ENCODE measurements at regions not wholly inside any gene's neighbourhood (a gene's known extent, or its start where the extent isn't known, plus 50 kb on each side); places are given as distances from the start of the nearest gene placed in this dataset.

GRCh38 chr17:13813347-13814240 lies 211.9 kb upstream of the HS3ST3A1 start:
- TF ChIP-seq CEBPB (IDR thresholded peaks at IDR 0.05) (no peak), CREB1 (IDR thresholded peaks at IDR 0.05; ENCODE audit: low read depth) (no peak), TEAD4 (IDR thresholded peaks at IDR 0.05) (no peak), EP300 (IDR thresholded peaks at IDR 0.05; ENCODE audit: borderline replicate concordance) (no peak), MAX (IDR thresholded peaks at IDR 0.05) (no peak), TAF1 (IDR thresholded peaks at IDR 0.05; ENCODE audit: low read depth) (no peak), FOXM1 (IDR thresholded peaks at IDR 0.05; ENCODE audit: borderline replicate concordance, low read depth) (no peak), TCF12 (IDR thresholded peaks at IDR 0.05; ENCODE audit: low read depth) (no peak), ZBTB7A (IDR thresholded peaks at IDR 0.05; ENCODE audit: low read depth) (no peak), REST (IDR thresholded peaks at IDR 0.05; ENCODE audit: low read depth) (no peak), RAD21 (IDR thresholded peaks at IDR 0.05; ENCODE audit: low read depth) (no peak), NFIC (IDR thresholded peaks at IDR 0.05) (no peak), EGR1 (IDR thresholded peaks at IDR 0.05) (no peak), USF1 (IDR thresholded peaks at IDR 0.05) (no peak)

DNA sequence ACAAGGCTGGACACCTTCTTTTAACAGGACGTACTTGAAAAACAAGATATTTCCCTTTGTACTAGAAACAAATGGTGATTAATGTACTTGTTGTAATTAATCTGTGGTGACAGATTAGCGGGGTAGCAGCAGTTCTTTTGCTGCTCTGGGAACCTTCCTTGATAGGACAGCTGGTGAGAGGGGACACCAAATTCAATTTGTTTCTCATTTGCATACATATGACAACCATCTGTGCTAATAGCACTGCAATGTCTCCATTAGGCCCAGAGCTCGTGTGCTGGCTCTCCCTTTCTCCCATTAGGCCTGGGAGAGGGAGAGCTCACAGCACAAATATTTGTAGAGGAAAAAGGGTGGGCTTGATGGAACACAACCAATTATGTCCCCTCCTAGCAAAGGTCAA lies 221.0 kb upstream of the HS3ST3A1 start:
- no peak for TF ChIP-seq FOXM1 (IDR thresholded peaks at IDR 0.05; ENCODE audit: borderline replicate concordance, low read depth)
- no peak for TF ChIP-seq CREB1 (IDR thresholded peaks at IDR 0.05; ENCODE audit: low read depth)
- TF ChIP-seq NFIC (IDR thresholded peaks at IDR 0.05), result no peak
- TF ChIP-seq CEBPB (IDR thresholded peaks at IDR 0.05), result no peak
- TF ChIP-seq EGR1 (IDR thresholded peaks at IDR 0.05), result no peak
- TF ChIP-seq YY1 (IDR thresholded peaks at IDR 0.05; ENCODE audit: low read depth), result no peak
- TF ChIP-seq TCF12 (IDR thresholded peaks at IDR 0.05; ENCODE audit: low read depth), result no peak
- TF ChIP-seq EP300 (IDR thresholded peaks at IDR 0.05; ENCODE audit: borderline replicate concordance), result no peak
- TF ChIP-seq RAD21 (IDR thresholded peaks at IDR 0.05; ENCODE audit: low read depth), result no peak
- TF ChIP-seq USF1 (IDR thresholded peaks at IDR 0.05), result no peak
- no peak for TF ChIP-seq TEAD4 (IDR thresholded peaks at IDR 0.05)

GRCh38 chr17:13825526-13826040 lies 223.9 kb upstream of the HS3ST3A1 start:
- TF ChIP-seq FOXM1 (IDR thresholded peaks at IDR 0.05; ENCODE audit: borderline replicate concordance, low read depth) (no peak), RAD21 (IDR thresholded peaks at IDR 0.05; ENCODE audit: low read depth) (no peak), CREB1 (IDR thresholded peaks at IDR 0.05; ENCODE audit: low read depth) (no peak), TCF12 (IDR thresholded peaks at IDR 0.05; ENCODE audit: low read depth) (no peak), CEBPB (IDR thresholded peaks at IDR 0.05) (no peak), NFIC (IDR thresholded peaks at IDR 0.05) (no peak), YY1 (IDR thresholded peaks at IDR 0.05; ENCODE audit: low read depth) (no peak), EP300 (IDR thresholded peaks at IDR 0.05; ENCODE audit: borderline replicate concordance) (no peak), TEAD4 (IDR thresholded peaks at IDR 0.05) (no peak), EGR1 (IDR thresholded peaks at IDR 0.05) (no peak), ZBTB7A (IDR thresholded peaks at IDR 0.05; ENCODE audit: low read depth) (no peak), TAF1 (IDR thresholded peaks at IDR 0.05; ENCODE audit: low read depth) (no peak), USF1 (IDR thresholded peaks at IDR 0.05) (no peak), MAX (IDR thresholded peaks at IDR 0.05) (no peak), REST (IDR thresholded peaks at IDR 0.05; ENCODE audit: low read depth) (no peak)

- TF ChIP-seq REST (IDR thresholded peaks at IDR 0.05; ENCODE audit: low read depth), result no peak
- no peak for TF ChIP-seq NFIC (IDR thresholded peaks at IDR 0.05)
- TF ChIP-seq RAD21 (IDR thresholded peaks at IDR 0.05; ENCODE audit: low read depth), result no peak
- TF ChIP-seq TEAD4 (IDR thresholded peaks at IDR 0.05), result no peak
- TF ChIP-seq EP300 (IDR thresholded peaks at IDR 0.05; ENCODE audit: borderline replicate concordance), result no peak
- TF ChIP-seq CREB1 (IDR thresholded peaks at IDR 0.05; ENCODE audit: low read depth), result no peak
- no peak for TF ChIP-seq USF1 (IDR thresholded peaks at IDR 0.05)
- no peak for TF ChIP-seq EGR1 (IDR thresholded peaks at IDR 0.05)
- TF ChIP-seq MAX (IDR thresholded peaks at IDR 0.05), result no peak
- no peak for TF ChIP-seq CEBPB (IDR thresholded peaks at IDR 0.05)
- no peak for TF ChIP-seq YY1 (IDR thresholded peaks at IDR 0.05; ENCODE audit: low read depth)
- TF ChIP-seq FOXM1 (IDR thresholded peaks at IDR 0.05; ENCODE audit: borderline replicate concordance, low read depth), result no peak
- no peak for TF ChIP-seq ZBTB7A (IDR thresholded peaks at IDR 0.05; ENCODE audit: low read depth)
- TF ChIP-seq TCF12 (IDR thresholded peaks at IDR 0.05; ENCODE audit: low read depth), result no peak
- no peak for TF ChIP-seq TAF1 (IDR thresholded peaks at IDR 0.05; ENCODE audit: low read depth)
Measured at GRCh38 chr17:13827118-13827517, 225.4 kb upstream of the HS3ST3A1 start.
